ENCODE measurements at regions not wholly inside any gene's neighbourhood (a gene's known extent, or its start where the extent isn't known, plus 50 kb on each side); places are given as distances from the start of the nearest gene placed in this dataset.
"Not testable (repeated sequence)": the region's sequence is repeated elsewhere in the genome, so short reads cannot be mapped to it uniquely, and the experiment has no call there.

- TF ChIP-seq, protein P1, sequence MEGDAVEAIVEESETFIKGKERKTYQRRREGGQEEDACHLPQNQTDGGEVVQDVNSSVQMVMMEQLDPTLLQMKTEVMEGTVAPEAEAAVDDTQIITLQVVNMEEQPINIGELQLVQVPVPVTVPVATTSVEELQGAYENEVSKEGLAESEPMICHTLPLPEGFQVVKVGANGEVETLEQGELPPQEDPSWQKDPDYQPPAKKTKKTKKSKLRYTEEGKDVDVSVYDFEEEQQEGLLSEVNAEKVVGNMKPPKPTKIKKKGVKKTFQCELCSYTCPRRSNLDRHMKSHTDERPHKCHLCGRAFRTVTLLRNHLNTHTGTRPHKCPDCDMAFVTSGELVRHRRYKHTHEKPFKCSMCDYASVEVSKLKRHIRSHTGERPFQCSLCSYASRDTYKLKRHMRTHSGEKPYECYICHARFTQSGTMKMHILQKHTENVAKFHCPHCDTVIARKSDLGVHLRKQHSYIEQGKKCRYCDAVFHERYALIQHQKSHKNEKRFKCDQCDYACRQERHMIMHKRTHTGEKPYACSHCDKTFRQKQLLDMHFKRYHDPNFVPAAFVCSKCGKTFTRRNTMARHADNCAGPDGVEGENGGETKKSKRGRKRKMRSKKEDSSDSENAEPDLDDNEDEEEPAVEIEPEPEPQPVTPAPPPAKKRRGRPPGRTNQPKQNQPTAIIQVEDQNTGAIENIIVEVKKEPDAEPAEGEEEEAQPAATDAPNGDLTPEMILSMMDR (IDR thresholded peaks at IDR 0.05), result not testable (repeated sequence)
- TF ChIP-seq POLR2A (IDR thresholded peaks at IDR 0.05), result not testable (repeated sequence)
Measured at GRCh38 chr13:72545895-72546294, 181.5 kb downstream of the MZT1 start.

Measured in Peyer's patch (tissue), 4 donors.